ENCODE measurements at regions not wholly inside any gene's neighbourhood (a gene's known extent, or its start where the extent isn't known, plus 50 kb on each side); places are given as distances from the start of the nearest gene placed in this dataset.
A peak's percentile ranks its signal among the peaks of the same experiment; 100 is the strongest.

GRCh38 chr1:83794384-83794783, 204.5 kb downstream of the TTLL7 start:
- H3K9me3 ChIP-seq (ENCODE audit: insufficient read depth, low read depth, low read length), result no peaks in the 10 kb centered on the region
- peaks cover 12% of the 10 kb centered on the region; the same call in 1 of the 2 replicates for H3K4me1 ChIP-seq (ENCODE audit: insufficient read depth, low read length)
- H3K36me3 ChIP-seq (ENCODE audit: insufficient read depth, low read depth, low read length), result no peaks in the 10 kb centered on the region
- no peak overlapping the region for H3K4me3 ChIP-seq (ENCODE audit: low read length)
- no peak overlapping the region for H3K9ac ChIP-seq (ENCODE audit: low read depth, low read length)
- H3K27me3 ChIP-seq (ENCODE audit: insufficient read depth, low read length), result no peaks in the 10 kb centered on the region
- no peak overlapping the region for H3K27ac ChIP-seq (ENCODE audit: low read length)

GRCh38 chr1:83791821-83792437, 207.0 kb downstream of the TTLL7 start:
- no peaks in the 10 kb centered on the region for H3K36me3 ChIP-seq (ENCODE audit: insufficient read depth, low read depth, low read length)
- H3K27ac ChIP-seq (ENCODE audit: low read length), result no peak overlapping the region
- H3K9ac ChIP-seq (ENCODE audit: low read depth, low read length), result no peak overlapping the region
- H3K9me3 ChIP-seq (ENCODE audit: insufficient read depth, low read depth, low read length), result no peaks in the 10 kb centered on the region
- H3K27me3 ChIP-seq (ENCODE audit: insufficient read depth, low read length), result no peaks in the 10 kb centered on the region
- peaks cover 22% of the 10 kb centered on the region; the same call in 1 of the 2 replicates for H3K4me1 ChIP-seq (ENCODE audit: insufficient read depth, low read length)
- H3K4me3 ChIP-seq (ENCODE audit: low read length), result no peak overlapping the region

GRCh38 chr1:83790446-83790845, 208.5 kb downstream of the TTLL7 start:
- peaks cover 23% of the 10 kb centered on the region; the same call in 1 of the 2 replicates for H3K4me1 ChIP-seq (ENCODE audit: insufficient read depth, low read length)
- H3K9ac ChIP-seq (ENCODE audit: low read depth, low read length), result no peak overlapping the region
- no peak overlapping the region for H3K4me3 ChIP-seq (ENCODE audit: low read length)
- H3K27me3 ChIP-seq (ENCODE audit: insufficient read depth, low read length), result no peaks in the 10 kb centered on the region
- H3K36me3 ChIP-seq (ENCODE audit: insufficient read depth, low read depth, low read length), result no peaks in the 10 kb centered on the region
- H3K9me3 ChIP-seq (ENCODE audit: insufficient read depth, low read depth, low read length), result no peaks in the 10 kb centered on the region
- no peak overlapping the region for H3K27ac ChIP-seq (ENCODE audit: low read length)

- Histone ChIP-seq H3K36me3 (ENCODE audit: insufficient read depth, low read depth, low read length) (no peaks in the 10 kb centered on the region), H3K27me3 (ENCODE audit: insufficient read depth, low read length) (no peaks in the 10 kb centered on the region), H3K27ac (ENCODE audit: low read length) (no peak overlapping the region), H3K9ac (ENCODE audit: low read depth, low read length) (no peak overlapping the region), H3K4me1 (ENCODE audit: insufficient read depth, low read length) (peaks cover 23% of the 10 kb centered on the region; the same call in 1 of the 2 replicates), H3K4me3 (ENCODE audit: low read length) (peak overlapping the region; percentile 1; the same call in 1 of the 2 replicates), H3K9me3 (ENCODE audit: insufficient read depth, low read depth, low read length) (no peaks in the 10 kb centered on the region)
These were observed 211.5 kb downstream of the TTLL7 start for GRCh38 chr1:83787246-83787998.

- Histone ChIP-seq H3K9me3 (ENCODE audit: insufficient read depth, low read depth, low read length) (no peaks in the 10 kb centered on the region), H3K36me3 (ENCODE audit: insufficient read depth, low read depth, low read length) (no peaks in the 10 kb centered on the region), H3K4me1 (ENCODE audit: insufficient read depth, low read length) (peaks cover 12% of the 10 kb centered on the region; the same call in 1 of the 2 replicates), H3K27me3 (ENCODE audit: insufficient read depth, low read length) (no peaks in the 10 kb centered on the region), H3K9ac (ENCODE audit: low read depth, low read length) (no peak overlapping the region), H3K4me3 (ENCODE audit: low read length) (no peak overlapping the region), H3K27ac (ENCODE audit: low read length) (no peak overlapping the region)
These were observed 217.3 kb downstream of the TTLL7 start for GRCh38 chr1:83781667-83782066.

- no peaks in the 10 kb centered on the region for H3K9me3 ChIP-seq (ENCODE audit: insufficient read depth, low read depth, low read length)
- peaks cover 8% of the 10 kb centered on the region; the same call in 1 of the 2 replicates for H3K4me1 ChIP-seq (ENCODE audit: insufficient read depth, low read length)
- no peaks in the 10 kb centered on the region for H3K36me3 ChIP-seq (ENCODE audit: insufficient read depth, low read depth, low read length)
- no peak overlapping the region for H3K4me3 ChIP-seq (ENCODE audit: low read length)
- no peak overlapping the region for H3K9ac ChIP-seq (ENCODE audit: low read depth, low read length)
- H3K27ac ChIP-seq (ENCODE audit: low read length), result no peak overlapping the region
- no peaks in the 10 kb centered on the region for H3K27me3 ChIP-seq (ENCODE audit: insufficient read depth, low read length)
These were observed 219.4 kb downstream of the TTLL7 start for GRCh38 chr1:83779565-83779964.

- Histone ChIP-seq H3K4me3 (ENCODE audit: low read length) (no peak overlapping the region), H3K9ac (ENCODE audit: low read depth, low read length) (no peak overlapping the region), H3K4me1 (ENCODE audit: insufficient read depth, low read length) (peaks cover 8% of the 10 kb centered on the region; the same call in 1 of the 2 replicates), H3K27me3 (ENCODE audit: insufficient read depth, low read length) (no peaks in the 10 kb centered on the region), H3K9me3 (ENCODE audit: insufficient read depth, low read depth, low read length) (no peaks in the 10 kb centered on the region), H3K36me3 (ENCODE audit: insufficient read depth, low read depth, low read length) (no peaks in the 10 kb centered on the region), H3K27ac (ENCODE audit: low read length) (no peak overlapping the region)
These were observed 221.2 kb downstream of the TTLL7 start for GRCh38 chr1:83777758-83778101.

- Histone ChIP-seq H3K4me1 (ENCODE audit: insufficient read depth, low read length) (peaks cover 8% of the 10 kb centered on the region; the same call in 1 of the 2 replicates), H3K27me3 (ENCODE audit: insufficient read depth, low read length) (no peaks in the 10 kb centered on the region), H3K9ac (ENCODE audit: low read depth, low read length) (no peak overlapping the region), H3K27ac (ENCODE audit: low read length) (no peak overlapping the region), H3K4me3 (ENCODE audit: low read length) (no peak overlapping the region), H3K36me3 (ENCODE audit: insufficient read depth, low read depth, low read length) (no peaks in the 10 kb centered on the region), H3K9me3 (ENCODE audit: insufficient read depth, low read depth, low read length) (no peaks in the 10 kb centered on the region)
These were observed 221.8 kb downstream of the TTLL7 start for GRCh38 chr1:83776913-83777757.

GRCh38 chr1:83775977-83776603, 222.8 kb downstream of the TTLL7 start:
- H3K4me1 ChIP-seq (ENCODE audit: insufficient read depth, low read length), result peaks cover 8% of the 10 kb centered on the region; the same call in 1 of the 2 replicates
- no peak overlapping the region for H3K4me3 ChIP-seq (ENCODE audit: low read length)
- H3K27me3 ChIP-seq (ENCODE audit: insufficient read depth, low read length), result no peaks in the 10 kb centered on the region
- no peaks in the 10 kb centered on the region for H3K9me3 ChIP-seq (ENCODE audit: insufficient read depth, low read depth, low read length)
- H3K36me3 ChIP-seq (ENCODE audit: insufficient read depth, low read depth, low read length), result no peaks in the 10 kb centered on the region
- H3K9ac ChIP-seq (ENCODE audit: low read depth, low read length), result no peak overlapping the region
- no peak overlapping the region for H3K27ac ChIP-seq (ENCODE audit: low read length)

GRCh38 chr1:83773059-83773458, 225.9 kb downstream of the TTLL7 start:
- H3K4me1 ChIP-seq (ENCODE audit: insufficient read depth, low read length), result peaks cover 7% of the 10 kb centered on the region; the same call in 1 of the 2 replicates
- no peak overlapping the region for H3K9ac ChIP-seq (ENCODE audit: low read depth, low read length)
- H3K27ac ChIP-seq (ENCODE audit: low read length), result no peak overlapping the region
- no peaks in the 10 kb centered on the region for H3K27me3 ChIP-seq (ENCODE audit: insufficient read depth, low read length)
- H3K36me3 ChIP-seq (ENCODE audit: insufficient read depth, low read depth, low read length), result no peaks in the 10 kb centered on the region
- no peak overlapping the region for H3K4me3 ChIP-seq (ENCODE audit: low read length)
- H3K9me3 ChIP-seq (ENCODE audit: insufficient read depth, low read depth, low read length), result no peaks in the 10 kb centered on the region

GRCh38 chr1:83770319-83770661, 228.6 kb downstream of the TTLL7 start:
- Histone ChIP-seq H3K9me3 (ENCODE audit: insufficient read depth, low read depth, low read length) (no peaks in the 10 kb centered on the region), H3K27me3 (ENCODE audit: insufficient read depth, low read length) (no peaks in the 10 kb centered on the region), H3K36me3 (ENCODE audit: insufficient read depth, low read depth, low read length) (no peaks in the 10 kb centered on the region), H3K9ac (ENCODE audit: low read depth, low read length) (no peak overlapping the region), H3K4me1 (ENCODE audit: insufficient read depth, low read length) (0 out of 2 replicates have a peak, but pooled peaks cover 3% of the 10 kb centered on the region), H3K27ac (ENCODE audit: low read length) (no peak overlapping the region), H3K4me3 (ENCODE audit: low read length) (no peak overlapping the region)
